OCI-M2 (cell line): ENCODE measurements at regions not wholly inside any gene's neighbourhood (a gene's known extent, or its start where the extent isn't known, plus 50 kb on each side); places are given as distances from the start of the nearest gene placed in this dataset.

ENCODE experiments used
- DNase-seq: peaks from one replicate; lab custom pipeline; 2025; ENCODE audit not compliant: unreplicated experiment; lab: John Stamatoyannopoulos, UW

GRCh38 chr4:74612837-74613236, 167.9 kb downstream of the AREG start:
- no peak for DNase-seq

GRCh38 chr4:74613266-74613665, 168.3 kb downstream of the AREG start:
- no peak for DNase-seq

GRCh38 chr4:74615411-74615810, 170.5 kb downstream of the AREG start:
- no peak for DNase-seq

- no peak for DNase-seq
These were observed 173.2 kb downstream of the AREG start for GRCh38 chr4:74618166-74618565.

- DNase-seq = no peak
These were observed 173.7 kb downstream of the AREG start for GRCh38 chr4:74618659-74619058.

GRCh38 chr4:74619931-74620702, 174.2 kb downstream of the BTC start:
- DNase-seq = no peak

- DNase-seq = no peak
These were observed 172.7 kb downstream of the BTC start for GRCh38 chr4:74621616-74622015.

GRCh38 chr4:74623041-74623440, 171.3 kb downstream of the BTC start:
- peak; percentile 15 for DNase-seq

GRCh38 chr4:74624351-74625151, 169.8 kb downstream of the BTC start:
- DNase-seq = no peak

GRCh38 chr4:74625981-74626380, 168.3 kb downstream of the BTC start:
- DNase-seq = no peak

- no peak for DNase-seq
These were observed 167.2 kb downstream of the BTC start for GRCh38 chr4:74627093-74627492.

- no peak for DNase-seq
These were observed 166.8 kb downstream of the BTC start for GRCh38 chr4:74627504-74627903.

GRCh38 chr4:74628852-74629620, 165.3 kb downstream of the BTC start:
- DNase-seq = peak; percentile 7

- DNase-seq = no peak
These were observed 163.8 kb downstream of the BTC start for GRCh38 chr4:74630551-74630950.

GRCh38 chr4:74631338-74631737, 163.0 kb downstream of the BTC start:
- DNase-seq = no peak

- DNase-seq = no peak
These were observed 162.3 kb downstream of the BTC start for GRCh38 chr4:74631988-74632387.

GRCh38 chr4:74632634-74633033, 161.7 kb downstream of the BTC start:
- DNase-seq = no peak

- no peak for DNase-seq
These were observed 159.2 kb downstream of the BTC start for GRCh38 chr4:74635074-74635473.

- no peak for DNase-seq
These were observed 158.7 kb downstream of the BTC start for GRCh38 chr4:74635490-74636123.

GRCh38 chr4:74638001-74638400, 156.3 kb downstream of the BTC start:
- DNase-seq = no peak

- no peak for DNase-seq
These were observed 155.6 kb downstream of the BTC start for GRCh38 chr4:74638689-74639088.
